Gastrocnemius medialis (tissue), 4 donors: ENCODE measurements at regions not wholly inside any gene's neighbourhood (a gene's known extent, or its start where the extent isn't known, plus 50 kb on each side); places are given as distances from the start of the nearest gene placed in this dataset.

Experiments
- ATAC-seq, 2 donors: fragments of 150-250 bp; one replicate each; pipeline ENCODE4 v1.9.1; 2016
- DNase-seq, 2 donors: peaks; one replicate each; pipeline ENCODE4 v3.0.0-alpha.2; 2019
- H3K27ac ChIP-seq, 4 donors: fragments of 200-600 bp; sonication (generic); 1 replicate in 1 of 4; 2 replicates in 3 of 4; pipeline ENCODE4 v1.5.1; 2016 to 2018; ENCODE audit warnings: mild to moderate bottlenecking in 2 of 4, moderate library complexity in 1 of 4
- H3K27me3 ChIP-seq, 3 donors: fragments of 200-600 bp; sonication (generic) in 2 of 3; 1 replicate in 1 of 3; 2 replicates in 2 of 3; pipeline versions ENCODE4 v1.5.1 to v1.6.0; 2016 to 2019; ENCODE audit warnings: mild to moderate bottlenecking in 1 of 3, moderate library complexity in 1 of 3
- H3K36me3 ChIP-seq, 2 donors: fragments of 200-600 bp; sonication (generic) in 1 of 2; one replicate each; pipeline ENCODE4 v1.5.1; 2017 to 2018
- H3K4me1 ChIP-seq, 2 donors: fragments of 200-600 bp; sonication (generic) in 1 of 2; one replicate each; pipeline ENCODE4 v1.5.1; 2016 to 2017; ENCODE audit warnings: mild to moderate bottlenecking in 2 of 2
- H3K4me3 ChIP-seq, 4 donors: fragments of 200-600 bp; sonication (generic) in 3 of 4; 1 replicate in 1 of 4; 2 replicates in 3 of 4; pipeline ENCODE4 v1.5.1; 2016 to 2019; ENCODE audit warnings: mild to moderate bottlenecking in 2 of 4
- H3K9me3 ChIP-seq, 3 donors: fragments of 200-600 bp; sonication (generic) in 2 of 3; 1 replicate in 1 of 3; 2 replicates in 2 of 3; pipeline ENCODE4 v1.5.1; 2016 to 2019
- CTCF ChIP-seq, 5 experiments: fragments of 450-650 bp in 3 of 5; fragments of 200-600 bp in 2 of 5; sonication (generic) in 2 of 5; IDR thresholded peaks in 4 of 5; conservative IDR thresholded peaks in 1 of 5; 1 replicate in 4 of 5; 2 replicates in 1 of 5; pipeline ENCODE4 v1.5.1; 2016 to 2019; ENCODE audit warnings: antibody characterized with exemption in 5 of 5, mild to moderate bottlenecking in 3 of 5, moderate library complexity in 3 of 5
- POLR2A ChIP-seq, 2 donors: fragments of 450-650 bp; IDR thresholded peaks; one replicate each; pipeline ENCODE4 v1.6.1; 2017; ENCODE audit warnings: antibody characterized with exemption in 2 of 2, mild to moderate bottlenecking in 2 of 2, moderate library complexity in 2 of 2
- in situ Hi-C, 4 donors: fragments of 200-750 bp; cut with MboI; loops; one replicate each; pipeline versions ENCODE4 v1.15.0 to v1.8.0; 2017; ENCODE audit warnings: low sequenced_read_pairs in 4 of 4
- intact Hi-C: fragments of 100-400 bp; cut with DNase I; formaldehyde crosslinking; loops from one replicate; pipeline ENCODE4 v1.15.1; 2023; ENCODE audit warnings: low total_unique reads

- in situ Hi-C loops (no loop called here), intact Hi-C loops (no loop called here)
- no peak for DNase-seq
- no peak for ATAC-seq
- Histone ChIP-seq H3K27ac (no peak overlapping the region), H3K36me3 (no peaks in the 10 kb centered on the region), H3K9me3 (no peaks in the 10 kb centered on the region), H3K4me3 (no peak overlapping the region), H3K4me1 (no peaks in the 10 kb centered on the region), H3K27me3 (peaks cover 8 to 25% (median 15%) of the 10 kb centered on the region in 3 donors)
- TF ChIP-seq POLR2A (IDR thresholded peaks at IDR 0.05) (no peak), CTCF (IDR thresholded peaks at IDR 0.05 in 4 of 5, conservative IDR thresholded peaks at IDR 0.05 in 1 of 5) (no peak)
Measured at GRCh38 chr22:44592126-44592823, 94.2 kb upstream of the RTL6 start.

GRCh38 chr22:44591146-44591790 is 93.2 kb upstream of the RTL6 start:
- Histone ChIP-seq H3K4me3 (no peak overlapping the region), H3K27ac (no peak overlapping the region), H3K27me3 (peaks cover 8 to 23% (median 11%) of the 10 kb centered on the region in 3 donors), H3K9me3 (no peaks in the 10 kb centered on the region), H3K36me3 (no peaks in the 10 kb centered on the region), H3K4me1 (no peaks in the 10 kb centered on the region)
- intact Hi-C loops (no loop called here), in situ Hi-C loops (no loop called here)
- no peak for ATAC-seq
- no peak for DNase-seq
- no peak for TF ChIP-seq CTCF (IDR thresholded peaks at IDR 0.05 in 4 of 5, conservative IDR thresholded peaks at IDR 0.05 in 1 of 5)
- TF ChIP-seq POLR2A (IDR thresholded peaks at IDR 0.05): no peak

- no peak overlapping the region for H3K4me3 ChIP-seq
- no peaks in the 10 kb centered on the region for H3K4me1 ChIP-seq
- TF ChIP-seq POLR2A (IDR thresholded peaks at IDR 0.05) (no peak), CTCF (IDR thresholded peaks at IDR 0.05 in 4 of 5, conservative IDR thresholded peaks at IDR 0.05 in 1 of 5) (no peak)
- intact Hi-C loops (no loop called here), in situ Hi-C loops (no loop called here)
- H3K9me3 ChIP-seq: no peaks in the 10 kb centered on the region
- no peak for DNase-seq
- no peaks in the 10 kb centered on the region for H3K36me3 ChIP-seq
- no peak overlapping the region for H3K27ac ChIP-seq
- no peak for ATAC-seq
- H3K27me3 ChIP-seq: peaks cover under 1 to 16% (median 12%) of the 10 kb centered on the region in 3 donors
Measured at GRCh38 chr22:44590291-44590690, 92.3 kb upstream of the RTL6 start.

- peaks cover 0 to 13% (median 11%) of the 10 kb centered on the region in 3 donors for H3K27me3 ChIP-seq
- H3K4me3 ChIP-seq: no peak overlapping the region
- H3K36me3 ChIP-seq: no peaks in the 10 kb centered on the region
- in situ Hi-C loops (no loop called here), intact Hi-C loops (no loop called here)
- ATAC-seq (no peak), DNase-seq (no peak)
- H3K27ac ChIP-seq: no peak overlapping the region
- no peaks in the 10 kb centered on the region for H3K9me3 ChIP-seq
- TF ChIP-seq CTCF (IDR thresholded peaks at IDR 0.05 in 4 of 5, conservative IDR thresholded peaks at IDR 0.05 in 1 of 5) (no peak), POLR2A (IDR thresholded peaks at IDR 0.05) (no peak)
- H3K4me1 ChIP-seq: no peaks in the 10 kb centered on the region
Measured at GRCh38 chr22:44589831-44590230, 91.8 kb upstream of the RTL6 start.
